ENCODE measurements at regions not wholly inside any gene's neighbourhood (a gene's known extent, or its start where the extent isn't known, plus 50 kb on each side); places are given as distances from the start of the nearest gene placed in this dataset.

DNA sequence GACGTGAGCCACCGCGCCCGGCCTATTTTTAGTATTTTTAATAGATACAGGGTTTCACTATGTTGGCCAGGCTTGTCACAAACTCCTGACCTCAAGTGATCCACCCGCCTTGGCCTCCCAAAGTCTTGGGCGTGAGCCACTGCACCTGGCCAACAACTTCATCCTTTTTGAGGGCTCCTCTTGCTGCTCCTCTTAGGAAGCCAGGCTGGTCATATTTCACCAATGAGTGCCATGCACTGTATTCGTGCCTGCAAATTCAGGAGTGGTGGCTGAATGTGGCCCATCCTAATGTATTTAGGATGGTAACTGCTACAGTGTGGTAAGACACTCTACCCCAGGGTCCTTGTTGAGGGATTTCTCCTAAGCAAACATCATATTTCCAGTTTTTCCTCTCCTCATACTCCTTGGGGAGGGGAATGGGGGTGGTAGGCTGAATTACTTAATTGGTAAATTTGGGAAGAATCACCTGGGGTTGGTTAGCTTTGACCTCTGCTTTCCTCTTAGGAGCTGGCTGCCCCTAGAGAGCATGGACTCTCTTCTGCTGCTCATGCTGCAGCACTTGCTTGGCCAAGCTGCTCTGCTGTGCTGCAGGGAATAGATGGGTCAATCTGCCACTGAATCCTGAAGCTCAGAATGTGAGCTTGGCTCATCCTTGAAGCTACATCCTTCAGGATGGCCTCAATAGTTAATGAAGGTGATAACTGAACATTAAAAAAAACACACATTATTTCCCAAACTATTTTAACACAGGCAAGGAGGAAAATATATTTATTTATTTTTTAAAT is 167.4 kb downstream of the HS3ST1 start:
- Histone ChIP-seq H3K4me1 (no peaks in the 10 kb centered on the region), H3K9me3 (no peaks in the 10 kb centered on the region), H3K27ac (no peak overlapping the region), H3K4me3 (no peak overlapping the region), H3K4me2 (no peak overlapping the region)
- POLR2A ChIA-PET = no interaction called here
- no peak for TF ChIP-seq RCOR1 (IDR thresholded peaks at IDR 0.05; ENCODE audit: low read depth, low read length)
- FAIRE-seq (no peak), DNase-seq (ENCODE audit: low read depth in 1 of 2, low spot score in 1 of 2) (no peak), ATAC-seq (no peak)
- CTCF ChIA-PET = no interaction called here
- 52% methylated on average over 7 of the region's 7 CpGs for WGBS (ENCODE audit: missing lambda C conversion rate)

DNA sequence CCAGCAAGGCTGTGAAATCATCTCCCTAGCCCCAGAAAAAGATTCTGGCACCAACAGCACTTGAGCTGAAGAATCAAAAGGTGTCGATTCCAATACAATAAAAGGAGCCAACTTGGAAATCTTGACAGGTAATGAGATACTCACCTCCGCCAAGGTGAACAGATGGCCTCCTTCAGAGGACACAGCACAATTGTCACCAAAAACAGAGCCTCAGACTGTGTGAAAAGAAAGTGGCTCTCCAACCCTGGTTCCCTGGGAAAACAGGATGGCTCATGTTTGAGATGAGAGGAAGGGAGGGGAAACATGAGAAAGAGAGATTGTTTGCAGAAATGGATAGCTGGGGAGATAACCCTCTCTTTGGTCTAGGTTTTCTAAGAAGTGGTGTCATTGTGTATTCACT is 168.9 kb downstream of the HS3ST1 start:
- H3K9me3 ChIP-seq = no peaks in the 10 kb centered on the region
- no peak overlapping the region for H3K4me2 ChIP-seq
- no peak for TF ChIP-seq GATA3 (IDR thresholded peaks at IDR 0.05; ENCODE audit: borderline replicate concordance)
- no peak for TF ChIP-seq TFCP2L1 (CRISPR knock-in tag; IDR thresholded peaks at IDR 0.05)
- no peak for TF ChIP-seq PHF8 (IDR thresholded peaks at IDR 0.05; ENCODE audit: borderline replicate concordance, low read depth)
- TF ChIP-seq ZC3H11A (IDR thresholded peaks at IDR 0.05) = no peak
- no peak for TF ChIP-seq RAD21 (conservative IDR thresholded peaks at IDR 0.05 in 1 of 2, IDR thresholded peaks at IDR 0.05 in 1 of 2)
- TF ChIP-seq ZFP36 (IDR thresholded peaks at IDR 0.05; ENCODE audit: borderline replicate concordance, partially characterized antibody) = no peak
- no peak for TF ChIP-seq CBX8 (IDR thresholded peaks at IDR 0.05)
- no peak for TF ChIP-seq FOSB (CRISPR knock-in tag; IDR thresholded peaks at IDR 0.05)
- no peak for TF ChIP-seq FOSL2 (IDR thresholded peaks at IDR 0.05)
- no peak for TF ChIP-seq FOSL2 (CRISPR knock-in tag; IDR thresholded peaks at IDR 0.05)
- TF ChIP-seq, protein P1, sequence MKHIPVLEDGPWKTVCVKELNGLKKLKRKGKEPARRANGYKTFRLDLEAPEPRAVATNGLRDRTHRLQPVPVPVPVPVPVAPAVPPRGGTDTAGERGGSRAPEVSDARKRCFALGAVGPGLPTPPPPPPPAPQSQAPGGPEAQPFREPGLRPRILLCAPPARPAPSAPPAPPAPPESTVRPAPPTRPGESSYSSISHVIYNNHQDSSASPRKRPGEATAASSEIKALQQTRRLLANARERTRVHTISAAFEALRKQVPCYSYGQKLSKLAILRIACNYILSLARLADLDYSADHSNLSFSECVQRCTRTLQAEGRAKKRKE (CRISPR knock-in tag; IDR thresholded peaks at IDR 0.05; ENCODE audit: low read depth) = no peak
- no peak for TF ChIP-seq NR3C1 (IDR thresholded peaks at IDR 0.05)
- TF ChIP-seq FOXS1 (CRISPR knock-in tag; IDR thresholded peaks at IDR 0.05) = no peak
- TF ChIP-seq HEYL (CRISPR knock-in tag; IDR thresholded peaks at IDR 0.05) = no peak
- no peak for TF ChIP-seq POLR2A (IDR thresholded peaks at IDR 0.05; ENCODE audit: low read length)
- TF ChIP-seq SMC3 (IDR thresholded peaks at IDR 0.05) = no peak
- ATAC-seq (no peak), FAIRE-seq (no peak), DNase-seq (ENCODE audit: low read depth in 1 of 2, low spot score in 1 of 2) (no peak)
- ChIA-PET CTCF (no interaction called here), POLR2A (no interaction called here)
- no peak overlapping the region for H3K27ac ChIP-seq
- 10% methylated on average over 2 of the region's 2 CpGs for WGBS (ENCODE audit: missing lambda C conversion rate)
- H3K4me3 ChIP-seq = no peak overlapping the region
- no peaks in the 10 kb centered on the region for H3K4me1 ChIP-seq

DNA sequence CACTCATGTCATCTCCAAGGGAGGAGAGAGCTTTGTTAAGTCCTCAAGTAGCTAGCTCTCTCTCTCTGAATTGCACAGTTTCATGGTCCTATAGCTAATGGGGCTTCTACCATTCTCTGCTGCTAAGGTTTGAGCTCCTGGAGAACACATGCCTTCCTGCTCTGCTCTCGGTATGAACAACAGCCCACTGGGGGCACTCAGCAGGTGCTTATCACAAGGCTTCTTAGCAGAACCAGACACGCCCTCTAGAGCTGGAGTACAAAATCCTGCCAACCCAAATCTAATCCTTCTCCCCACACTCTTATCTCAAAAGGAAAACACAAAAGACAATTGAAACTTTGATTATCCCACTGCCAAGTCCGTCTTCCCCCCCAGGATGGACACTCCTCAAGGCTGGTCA is 176.5 kb downstream of the HS3ST1 start:
- ATAC-seq (no peak), FAIRE-seq (no peak), DNase-seq (ENCODE audit: low read depth in 1 of 2, low spot score in 1 of 2) (no peak)
- ChIA-PET CTCF (interaction anchor here (0.6 kb wide), 1 partner anchor 94 kb away, joined by 3 read pairs; no protein-coding TSS in a partner anchor), POLR2A (no interaction called here)
- Histone ChIP-seq H3K9me3 (no peaks in the 10 kb centered on the region), H3K4me3 (no peak overlapping the region), H3K4me2 (no peak overlapping the region), H3K4me1 (no peaks in the 10 kb centered on the region), H3K27ac (no peak overlapping the region)
- TF ChIP-seq FOSB (CRISPR knock-in tag; IDR thresholded peaks at IDR 0.05) (no peak), HOXB13 (CRISPR knock-in tag; IDR thresholded peaks at IDR 0.05; ENCODE audit: low read depth) (no peak), ZSCAN20 (CRISPR knock-in tag; IDR thresholded peaks at IDR 0.05) (no peak), RARB (CRISPR knock-in tag; IDR thresholded peaks at IDR 0.05) (no peak), JUNB (IDR thresholded peaks at IDR 0.05) (no peak), POLR2AphosphoS2 (conservative IDR thresholded peaks at IDR 0.05; ENCODE audit: low read length) (no peak)
- TF ChIP-seq, protein P2, sequence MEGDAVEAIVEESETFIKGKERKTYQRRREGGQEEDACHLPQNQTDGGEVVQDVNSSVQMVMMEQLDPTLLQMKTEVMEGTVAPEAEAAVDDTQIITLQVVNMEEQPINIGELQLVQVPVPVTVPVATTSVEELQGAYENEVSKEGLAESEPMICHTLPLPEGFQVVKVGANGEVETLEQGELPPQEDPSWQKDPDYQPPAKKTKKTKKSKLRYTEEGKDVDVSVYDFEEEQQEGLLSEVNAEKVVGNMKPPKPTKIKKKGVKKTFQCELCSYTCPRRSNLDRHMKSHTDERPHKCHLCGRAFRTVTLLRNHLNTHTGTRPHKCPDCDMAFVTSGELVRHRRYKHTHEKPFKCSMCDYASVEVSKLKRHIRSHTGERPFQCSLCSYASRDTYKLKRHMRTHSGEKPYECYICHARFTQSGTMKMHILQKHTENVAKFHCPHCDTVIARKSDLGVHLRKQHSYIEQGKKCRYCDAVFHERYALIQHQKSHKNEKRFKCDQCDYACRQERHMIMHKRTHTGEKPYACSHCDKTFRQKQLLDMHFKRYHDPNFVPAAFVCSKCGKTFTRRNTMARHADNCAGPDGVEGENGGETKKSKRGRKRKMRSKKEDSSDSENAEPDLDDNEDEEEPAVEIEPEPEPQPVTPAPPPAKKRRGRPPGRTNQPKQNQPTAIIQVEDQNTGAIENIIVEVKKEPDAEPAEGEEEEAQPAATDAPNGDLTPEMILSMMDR (IDR thresholded peaks at IDR 0.05) = no peak
- 3% methylated on average over 3 of the region's 3 CpGs for WGBS (ENCODE audit: missing lambda C conversion rate)

Measured in A549 (cell line).